NCI-H748 treated with DMSO at 0.1 percent for 48 hours (cell line): ENCODE measurements at regions not wholly inside any gene's neighbourhood (a gene's known extent, or its start where the extent isn't known, plus 50 kb on each side); places are given as distances from the start of the nearest gene placed in this dataset.

Source experiments
- DNase-seq: peaks from one replicate; lab custom pipeline; 2025; lab: John Stamatoyannopoulos, UW

GRCh38 chr1:87508247-87508787 lies 179.6 kb downstream of the LMO4 start:
- no peak for DNase-seq

DNA sequence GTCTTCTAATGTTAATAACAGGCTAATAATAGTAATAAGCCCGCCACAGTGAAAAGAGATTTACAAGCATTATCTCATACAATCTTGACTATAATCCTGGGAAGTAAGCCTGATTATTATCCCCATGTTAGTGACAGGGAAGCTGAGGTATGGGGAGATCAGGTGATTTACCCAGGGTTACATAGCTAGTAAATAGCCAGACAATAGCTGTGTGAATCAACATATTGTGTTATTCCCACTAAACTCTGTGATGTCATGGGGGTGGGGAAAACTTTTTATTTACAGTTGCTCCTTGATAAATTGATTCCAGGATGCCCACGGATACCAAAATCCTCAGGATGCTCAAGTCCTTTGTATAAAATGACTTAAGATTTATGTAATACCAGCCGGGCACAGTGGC lies 181.9 kb downstream of the LMO4 start:
- no peak for DNase-seq

DNA sequence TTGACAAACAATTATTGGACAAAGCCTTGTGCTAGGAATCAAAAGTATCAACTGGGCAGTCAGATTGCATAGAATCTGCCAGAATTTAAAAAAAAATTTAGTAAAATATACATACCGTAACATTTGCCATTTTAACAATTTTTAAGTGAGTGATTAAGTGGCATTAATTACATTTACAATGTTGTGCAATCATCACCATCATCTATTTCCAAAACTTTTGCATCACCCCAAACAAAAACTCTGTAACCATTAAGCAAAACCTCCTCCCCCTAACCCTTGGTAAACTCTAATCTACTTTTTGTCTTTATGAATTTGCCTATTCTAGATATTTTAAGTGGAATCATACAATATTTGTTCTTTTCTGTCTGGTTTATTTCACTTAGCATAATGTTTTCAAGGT lies 182.8 kb downstream of the LMO4 start:
- DNase-seq = no peak

GRCh38 chr1:87512431-87512830 lies 183.8 kb downstream of the LMO4 start:
- DNase-seq = no peak

- DNase-seq = no peak
These were observed 184.6 kb downstream of the LMO4 start for GRCh38 chr1:87513255-87513654.

DNA sequence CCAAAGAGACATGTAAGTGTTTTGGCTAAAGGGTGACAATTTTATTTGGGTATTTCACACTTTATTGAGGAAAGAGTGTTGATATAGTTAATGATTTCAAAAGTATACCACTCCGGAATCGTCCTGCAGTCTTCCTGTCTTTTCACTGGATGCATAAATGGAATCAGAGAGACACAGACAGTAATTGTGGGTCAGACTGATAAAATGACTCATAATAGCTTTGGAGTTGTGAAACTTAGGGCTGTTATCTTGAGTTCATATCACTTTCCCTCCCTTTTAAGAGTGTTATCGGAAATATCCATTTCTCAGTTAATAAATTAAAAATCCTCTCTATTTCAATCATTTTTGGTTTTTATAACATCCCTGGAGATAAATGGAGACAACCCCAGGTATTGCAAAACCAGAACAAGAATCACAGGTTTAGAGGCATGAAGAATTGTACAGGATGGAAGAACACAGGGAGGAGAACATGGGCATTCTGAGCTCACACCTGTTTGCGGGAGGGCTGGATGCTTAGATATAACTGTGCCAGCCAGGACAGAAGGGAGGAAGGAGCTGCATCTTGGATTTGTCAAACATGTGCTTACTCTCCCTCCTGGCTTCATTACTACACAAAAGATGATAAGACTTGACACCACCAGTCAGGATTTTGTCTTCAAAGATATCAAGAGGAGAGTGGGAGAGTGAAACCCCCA lies 185.4 kb downstream of the LMO4 start:
- no peak for DNase-seq

DNA sequence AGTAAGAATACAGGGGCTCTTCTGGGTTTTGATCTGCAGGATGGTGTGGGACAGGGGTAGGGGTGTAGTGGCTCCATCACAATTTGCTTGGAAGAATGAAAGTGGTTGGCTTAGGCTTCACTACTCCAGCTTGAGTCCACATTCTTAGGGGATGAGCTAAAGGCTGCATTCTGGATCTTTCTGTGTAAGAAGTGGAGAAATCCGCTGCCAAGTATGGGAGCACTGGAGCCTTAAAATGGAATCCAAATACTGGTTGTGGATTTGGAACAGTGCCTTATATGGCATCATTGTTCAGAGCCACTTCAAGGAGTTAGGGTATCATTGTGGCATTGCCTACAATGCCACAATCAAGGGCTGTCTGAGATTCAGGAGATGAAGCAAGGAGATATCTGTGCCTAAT lies 187.1 kb downstream of the LMO4 start:
- no peak for DNase-seq

DNA sequence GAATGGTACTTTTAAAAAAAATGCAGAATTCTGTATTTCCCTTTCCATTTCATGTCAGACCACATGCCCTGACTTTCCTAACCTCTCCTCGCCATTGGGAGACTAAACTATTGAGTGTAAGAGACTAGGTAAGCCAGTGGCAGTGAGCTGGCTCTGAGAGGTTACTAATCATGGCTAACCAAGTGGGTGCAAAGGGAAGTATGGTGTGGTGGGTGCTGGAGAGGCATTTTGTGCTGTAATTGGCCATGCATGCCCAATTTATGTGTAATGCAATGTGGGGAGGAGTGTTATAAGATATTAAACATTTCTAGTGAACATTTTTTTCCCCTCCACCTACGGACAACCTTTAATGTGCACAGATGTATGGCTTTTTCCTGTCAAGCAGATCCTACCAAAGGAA lies 190.1 kb downstream of the LMO4 start:
- no peak for DNase-seq

DNA sequence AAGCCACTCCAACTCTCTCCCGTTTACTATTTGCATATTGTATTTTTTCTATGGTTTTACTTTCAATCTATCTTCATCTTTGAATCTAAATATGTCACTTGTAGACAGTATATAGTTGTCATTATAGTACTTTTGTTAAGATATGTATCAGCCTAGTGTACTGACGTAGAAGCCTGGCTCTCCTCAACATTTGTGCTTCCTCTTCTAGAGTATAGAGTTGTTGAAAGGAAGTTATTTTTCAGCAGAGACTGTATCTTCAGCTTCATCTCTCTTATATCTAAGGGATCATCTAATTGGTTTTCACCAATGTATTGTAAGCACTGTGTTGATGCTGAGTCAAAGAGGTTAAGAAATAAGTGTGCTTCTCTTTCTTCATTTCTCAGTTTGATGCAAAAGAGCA lies 192.8 kb downstream of the LMO4 start:
- DNase-seq = no peak

GRCh38 chr1:87523466-87523865 lies 194.8 kb downstream of the LMO4 start:
- DNase-seq = no peak

DNA sequence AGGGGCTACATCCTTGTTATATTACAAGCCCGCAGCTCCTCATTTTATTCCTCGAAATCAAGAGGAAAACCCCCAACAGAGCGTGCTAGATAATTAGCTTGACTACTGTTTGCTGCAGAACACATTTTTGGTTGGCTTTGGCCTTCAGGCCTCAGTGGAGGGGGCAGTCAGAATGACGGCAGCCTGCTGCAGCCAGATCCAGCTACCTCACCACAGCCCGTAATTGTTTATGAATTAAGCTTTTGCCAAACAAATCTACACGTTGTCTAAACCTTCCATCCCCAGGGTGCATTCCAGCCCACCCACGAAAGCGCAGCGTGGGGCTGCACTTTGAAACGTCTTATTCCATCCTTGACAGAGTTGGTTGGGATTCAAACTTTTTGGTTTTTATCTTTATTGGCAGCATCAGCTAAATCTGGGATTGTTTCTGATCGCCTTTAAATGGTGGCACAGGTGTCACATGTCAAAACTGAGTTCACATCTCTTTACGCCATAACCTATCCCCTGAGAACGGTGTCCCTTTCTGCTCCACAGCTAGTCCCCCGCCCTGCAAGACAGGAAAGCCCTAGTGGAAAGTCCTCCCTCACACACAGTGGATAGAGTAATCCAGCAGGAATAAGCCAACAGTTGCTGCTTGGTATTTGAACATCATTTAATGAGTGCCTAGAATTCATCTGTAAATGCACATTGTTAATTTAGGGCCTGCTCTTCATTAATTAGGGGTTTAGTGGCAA lies 195.5 kb downstream of the LMO4 start:
- DNase-seq = no peak

GRCh38 chr1:87528754-87529517 lies 200.3 kb downstream of the LMO4 start:
- DNase-seq = no peak

- DNase-seq = no peak
These were observed 201.5 kb downstream of the LMO4 start for GRCh38 chr1:87530042-87530807.

DNA sequence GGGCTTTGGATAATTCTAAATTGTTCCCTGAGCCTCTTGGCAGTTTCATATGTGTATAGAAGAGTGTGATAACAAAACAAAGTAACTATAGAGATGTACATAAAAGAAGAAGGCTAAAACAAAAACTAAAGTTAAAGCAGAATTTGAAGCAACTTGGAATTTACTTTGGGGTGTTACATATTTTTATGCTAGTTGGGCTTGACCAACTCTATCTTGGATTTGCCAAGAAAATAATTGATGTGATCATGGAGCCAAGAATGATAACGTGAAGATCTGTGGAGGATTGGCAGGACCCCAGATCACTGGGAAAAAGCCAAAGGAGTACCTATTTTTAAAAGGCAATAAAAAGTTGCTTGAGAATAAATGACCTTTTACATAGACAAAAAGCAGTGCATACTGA lies 206.9 kb downstream of the LMO4 start:
- no peak for DNase-seq

DNA sequence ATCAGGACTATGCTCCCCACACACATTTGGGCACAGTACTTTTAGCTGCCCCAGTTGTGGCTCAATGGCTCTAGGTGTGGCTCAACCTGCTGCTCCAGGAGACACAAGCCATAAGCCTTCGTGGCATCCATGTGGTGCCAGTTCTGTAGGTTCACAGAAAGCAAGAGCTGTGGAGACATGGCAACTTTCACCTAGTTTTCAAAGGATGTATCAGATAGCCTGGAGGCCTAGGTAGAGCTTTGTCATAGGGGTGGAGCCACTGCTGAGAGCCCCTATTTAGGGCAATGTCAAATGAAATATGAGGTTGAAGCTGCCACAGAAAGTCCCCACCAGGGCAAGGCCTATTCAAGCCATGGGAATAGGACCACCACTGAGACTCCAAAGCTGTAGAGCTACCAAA lies 210.5 kb downstream of the LMO4 start:
- no peak for DNase-seq

DNA sequence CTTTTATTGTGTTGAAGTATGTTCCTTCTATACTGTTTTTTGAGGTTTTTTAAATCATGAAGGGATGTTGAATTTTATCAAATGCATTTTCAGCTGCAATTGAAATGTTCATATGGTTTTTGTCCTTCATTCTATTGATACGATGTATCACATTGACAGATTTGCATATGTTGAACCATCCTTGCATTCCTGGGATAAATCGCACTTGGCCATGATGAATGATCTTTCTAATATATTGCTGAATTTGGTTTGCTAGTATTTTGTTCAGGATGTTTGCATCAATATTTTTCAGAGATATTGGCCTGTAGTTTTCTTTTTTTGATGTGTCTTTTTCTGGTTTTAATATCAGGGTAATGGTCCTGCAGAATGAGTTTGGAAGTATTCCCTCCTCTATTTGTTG lies 214.0 kb downstream of the LMO4 start:
- no peak for DNase-seq

GRCh38 chr1:87549738-87550137 lies 221.1 kb downstream of the LMO4 start:
- DNase-seq = no peak

GRCh38 chr1:87553511-87553910 lies 224.8 kb downstream of the LMO4 start:
- no peak for DNase-seq

DNA sequence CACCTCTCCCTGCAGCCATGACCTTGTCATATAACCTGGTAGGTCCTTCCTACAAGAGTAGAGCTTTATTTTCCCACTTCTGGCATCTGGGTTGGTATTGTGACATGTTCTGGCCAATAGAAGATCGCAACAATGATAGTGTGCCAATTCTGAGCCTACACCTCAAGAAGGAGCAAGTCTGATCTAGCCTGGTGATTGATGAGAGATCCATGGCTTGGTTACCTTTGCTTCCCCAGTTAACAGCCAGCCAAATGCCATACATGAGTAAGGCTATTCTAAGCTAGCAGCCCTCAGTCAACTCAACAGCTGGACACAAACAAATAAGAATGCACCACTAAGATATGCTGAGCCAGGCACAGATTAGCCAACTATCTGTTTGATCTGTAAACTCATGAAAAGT lies 226.7 kb downstream of the LMO4 start:
- no peak for DNase-seq

DNA sequence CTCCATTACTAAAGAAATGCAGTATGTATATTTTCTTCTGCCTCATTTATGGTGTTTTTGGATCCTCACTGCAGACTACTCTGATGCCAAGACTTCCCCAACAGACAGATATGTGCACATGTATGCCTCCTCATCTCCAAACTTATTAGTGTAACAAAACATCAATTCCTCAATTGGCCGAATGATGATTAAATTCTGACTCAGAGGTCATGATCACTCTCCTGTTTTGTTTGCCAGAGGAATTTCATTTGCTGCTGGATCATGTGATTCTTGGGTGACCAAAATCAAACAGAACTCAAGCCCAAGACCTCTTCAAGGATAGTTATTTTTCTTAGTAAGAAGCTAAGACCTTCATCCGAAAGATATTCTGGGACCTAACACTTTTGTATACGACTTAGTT lies 227.6 kb downstream of the LMO4 start:
- no peak for DNase-seq

GRCh38 chr1:87558921-87559320 lies 230.2 kb downstream of the LMO4 start:
- DNase-seq = no peak

- no peak for DNase-seq
These were observed 231.5 kb downstream of the LMO4 start for GRCh38 chr1:87560137-87560536.
